PC-9 (cell line): ENCODE measurements at regions not wholly inside any gene's neighbourhood (a gene's known extent, or its start where the extent isn't known, plus 50 kb on each side); places are given as distances from the start of the nearest gene placed in this dataset.

ENCODE experiments used
- BruUV-seq: library from RNA; stranded (reverse); fragments of 400-500 nt; replicated peaks from 2 replicates; lab custom pipeline; 2021; lab: Mats Ljungman, UMichigan
- CTCF ChIA-PET: fragments of 300-600 bp; sonication (Branson Sonifier 250); formaldehyde crosslinking; loops from one replicate; lab custom pipeline; 2022; ENCODE audit warnings: antibody characterized with exemption; lab: Charles Lee
- POLR2A ChIA-PET: fragments of 300-600 bp; sonication (Branson Sonifier 250); formaldehyde crosslinking; loops from one replicate; lab custom pipeline; 2022; ENCODE audit warnings: antibody characterized with exemption; ENCODE audit not compliant: unreplicated experiment; lab: Charles Lee
- DNase-seq, 2 experiments: peaks; one replicate each; pipeline versions ENCODE4 v3.0.0 to v3.0.0-alpha.2; 2015 to 2022; ENCODE audit warnings: mixed read lengths in 1 of 2
- H2AFZ ChIP-seq: fragments of 200-600 bp; sonication (generic); 2 replicates; pipeline ENCODE4 v1.8.1; 2017; ENCODE audit warnings: antibody characterized with exemption
- H3F3A ChIP-seq: fragments of 200-600 bp; sonication (generic); 2 replicates; pipeline ENCODE4 v1.8.1; 2017; ENCODE audit warnings: antibody characterized with exemption, mild to moderate bottlenecking, low read depth; ENCODE audit not compliant: insufficient read depth
- H3K27ac ChIP-seq: fragments of 200-600 bp; sonication (generic); 2 replicates; pipeline ENCODE4 v1.6.1; 2016; ENCODE audit warnings: mixed run types
- H3K27me3 ChIP-seq: fragments of 200-600 bp; sonication (generic); 2 replicates; pipeline ENCODE4 v1.6.1; 2016; ENCODE audit warnings: low read depth, mixed run types; ENCODE audit not compliant: insufficient read depth
- H3K36me3 ChIP-seq: fragments of 200-600 bp; sonication (generic); 2 replicates; pipeline ENCODE4 v1.6.1; 2016; ENCODE audit warnings: low read depth, mixed run types
- H3K4me1 ChIP-seq: fragments of 200-600 bp; sonication (generic); replicated peaks from 2 replicates; pipeline ENCODE4 v1.6.1; 2016; ENCODE audit warnings: mixed run types; ENCODE audit not compliant: insufficient read depth
- H3K4me2 ChIP-seq: fragments of 200-600 bp; sonication (generic); 2 replicates; pipeline ENCODE4 v1.6.1; 2017; ENCODE audit warnings: mixed run types
- H3K4me3 ChIP-seq: fragments of 200-600 bp; sonication (generic); 2 replicates; pipeline ENCODE4 v1.6.1; 2016; ENCODE audit warnings: mixed run types
- H3K79me2 ChIP-seq: fragments of 200-600 bp; sonication (generic); 2 replicates; pipeline ENCODE4 v1.6.1; 2017; ENCODE audit warnings: low read depth, mixed run types
- H3K9me2 ChIP-seq: fragments of 200-600 bp; sonication (generic); 2 replicates; pipeline ENCODE4 v1.8.1; 2017; ENCODE audit warnings: mild to moderate bottlenecking; ENCODE audit not compliant: insufficient read depth
- H3K9me3 ChIP-seq: fragments of 200-600 bp; sonication (generic); 2 replicates; pipeline ENCODE4 v1.8.1; 2016; ENCODE audit warnings: low read depth; ENCODE audit not compliant: insufficient read depth
- H4K20me1 ChIP-seq: fragments of 200-600 bp; sonication (generic); 2 replicates; pipeline ENCODE4 v1.8.1; 2017; ENCODE audit not compliant: insufficient read depth
- CTCF ChIP-seq: fragments of 200-600 bp; sonication (generic); conservative IDR thresholded peaks from 2 replicates; pipeline ENCODE4 v1.6.1; 2017; ENCODE audit warnings: mixed run types, antibody characterized with exemption, mild to moderate bottlenecking, moderate library complexity
- EZH2 ChIP-seq: fragments of 200-600 bp; sonication (generic); IDR thresholded peaks from 2 replicates; pipeline ENCODE4 v1.8.0; 2017; ENCODE audit warnings: antibody characterized with exemption, low read depth
- intact Hi-C: fragments of 100-400 bp; cut with micrococcal nuclease; formaldehyde crosslinking; loops from one replicate; pipeline ENCODE4 v1.10.0; 2022; ENCODE audit not compliant: unreplicated experiment

GRCh38 chr13:75079226-75079625 is 402.7 kb downstream of the TBC1D4 start:
- H3K27me3 ChIP-seq, result no peaks in the 10 kb centered on the region
- no peaks in the 10 kb centered on the region for H3K79me2 ChIP-seq
- ChIA-PET POLR2A (no interaction called here), CTCF (no interaction called here)
- no peaks in the 10 kb centered on the region for H3F3A ChIP-seq
- no peak overlapping the region for H3K4me3 ChIP-seq
- no peak overlapping the region for H2AFZ ChIP-seq
- no peaks in the 10 kb centered on the region for H3K4me1 ChIP-seq
- H3K36me3 ChIP-seq, result no peaks in the 10 kb centered on the region
- no peak overlapping the region for H3K4me2 ChIP-seq
- no peak overlapping the region for H3K27ac ChIP-seq
- no TSS peak for BruUV-seq
- DNase-seq, result no peak
- intact Hi-C loops, result no loop called here
- no peak for TF ChIP-seq CTCF
- no peak for TF ChIP-seq EZH2
- H3K9me2 ChIP-seq, result no peaks in the 10 kb centered on the region
- no peaks in the 10 kb centered on the region for H3K9me3 ChIP-seq
- H4K20me1 ChIP-seq, result no peaks in the 10 kb centered on the region

DNA sequence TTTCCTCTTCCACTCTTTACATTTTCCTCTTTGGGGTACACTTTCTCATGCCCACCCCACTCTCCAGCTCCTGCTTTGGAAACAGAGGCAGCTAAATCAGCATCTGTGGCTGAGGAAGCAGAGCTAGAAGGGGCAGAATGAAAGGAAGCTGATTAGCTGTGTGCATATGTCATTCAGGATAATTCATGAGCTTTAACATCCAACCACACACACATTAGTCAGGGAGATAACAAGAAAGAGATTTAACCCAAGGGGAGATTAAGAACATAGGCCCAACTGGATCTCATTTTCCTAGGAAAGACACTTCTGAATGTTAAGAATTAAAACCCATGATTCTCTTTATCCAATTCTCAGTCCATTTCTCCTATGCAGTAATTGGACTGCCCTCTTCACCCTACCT is 405.5 kb downstream of the TBC1D4 start:
- no TSS peak for BruUV-seq
- CTCF ChIA-PET, result no interaction called here
- H3F3A ChIP-seq, result no peaks in the 10 kb centered on the region
- POLR2A ChIA-PET, result no interaction called here
- H3K9me2 ChIP-seq, result no peaks in the 10 kb centered on the region
- no peak overlapping the region for H3K4me3 ChIP-seq
- H3K27ac ChIP-seq, result no peak overlapping the region
- no peak overlapping the region for H2AFZ ChIP-seq
- no peaks in the 10 kb centered on the region for H3K4me1 ChIP-seq
- intact Hi-C loops, result no loop called here
- H3K9me3 ChIP-seq, result no peaks in the 10 kb centered on the region
- no peak for DNase-seq
- H3K27me3 ChIP-seq, result no peaks in the 10 kb centered on the region
- no peaks in the 10 kb centered on the region for H3K36me3 ChIP-seq
- no peak for TF ChIP-seq CTCF
- no peak for TF ChIP-seq EZH2
- no peaks in the 10 kb centered on the region for H4K20me1 ChIP-seq
- no peaks in the 10 kb centered on the region for H3K79me2 ChIP-seq
- H3K4me2 ChIP-seq, result no peak overlapping the region

DNA sequence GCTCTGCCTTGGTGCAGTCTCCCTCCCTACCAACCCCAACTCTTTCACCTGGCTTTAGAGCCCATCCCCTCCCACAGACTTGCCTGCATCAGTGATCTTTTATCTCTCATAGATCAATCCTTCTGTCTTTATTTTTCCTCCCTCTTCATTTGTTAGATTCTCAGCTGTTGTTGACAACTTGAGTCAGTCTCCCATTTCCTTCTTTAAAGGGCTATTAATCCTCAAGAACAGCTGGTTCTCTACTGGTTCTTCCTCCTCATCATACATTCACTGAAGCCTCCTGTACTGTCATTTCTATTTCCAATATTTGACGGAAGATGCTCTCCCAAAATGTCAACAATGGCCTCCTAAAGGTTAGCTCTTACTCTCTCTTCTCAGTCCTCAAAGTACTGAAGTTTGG is 408.2 kb downstream of the TBC1D4 start:
- TF ChIP-seq EZH2 (no peak), CTCF (no peak)
- Histone ChIP-seq H2AFZ (no peak overlapping the region), H3K4me2 (no peak overlapping the region), H3K9me3 (no peaks in the 10 kb centered on the region), H3K36me3 (no peaks in the 10 kb centered on the region), H3K79me2 (no peaks in the 10 kb centered on the region), H3F3A (no peaks in the 10 kb centered on the region), H3K4me1 (no peaks in the 10 kb centered on the region), H3K27me3 (no peaks in the 10 kb centered on the region), H4K20me1 (no peaks in the 10 kb centered on the region), H3K4me3 (no peak overlapping the region), H3K9me2 (no peaks in the 10 kb centered on the region), H3K27ac (no peak overlapping the region)
- ChIA-PET POLR2A (no interaction called here), CTCF (no interaction called here)
- no peak for DNase-seq
- intact Hi-C loops, result no loop called here
- BruUV-seq, result no TSS peak
